ENCODE measurements at regions not wholly inside any gene's neighbourhood (a gene's known extent, or its start where the extent isn't known, plus 50 kb on each side); places are given as distances from the start of the nearest gene placed in this dataset.

- no peaks in the 10 kb centered on the region for H3K9me3 ChIP-seq (ENCODE audit: low read depth)
- H3K4me1 Mint-ChIP-seq: no peaks in the 10 kb centered on the region
- peaks cover 2% of the 10 kb centered on the region for H3K9me3 Mint-ChIP-seq
Measured at GRCh38 chr11:115843685-115844084, 339.5 kb upstream of the CADM1 start.

GRCh38 chr11:115843111-115843510 lies 338.9 kb upstream of the CADM1 start:
- no peaks in the 10 kb centered on the region for H3K36me3 Mint-ChIP-seq
- no peaks in the 10 kb centered on the region for H3K9me3 ChIP-seq (ENCODE audit: low read depth)
- H3K27me3 ChIP-seq: no peaks in the 10 kb centered on the region
- H3K4me1 ChIP-seq: peaks cover 4% of the 10 kb centered on the region
- TF ChIP-seq EZH2 (IDR thresholded peaks at IDR 0.05) (no peak), EZH2phosphoT487 (IDR thresholded peaks at IDR 0.05) (no peak)
- H3F3A ChIP-seq (ENCODE audit: low read depth): no peaks in the 10 kb centered on the region
- H3K27ac Mint-ChIP-seq: no peak overlapping the region
- H3K27ac ChIP-seq: no peak overlapping the region
- H3K36me3 ChIP-seq: no peaks in the 10 kb centered on the region
- peaks cover 2% of the 10 kb centered on the region for H3K27me3 Mint-ChIP-seq (ENCODE audit: insufficient read depth, low read depth)
- no peaks in the 10 kb centered on the region for H3K4me1 Mint-ChIP-seq
- no peak overlapping the region for H3K4me2 ChIP-seq
- no peak overlapping the region for H3K4me3 ChIP-seq
- no peak overlapping the region for H3K9ac ChIP-seq
- H3K79me2 ChIP-seq (ENCODE audit: low read depth): no peaks in the 10 kb centered on the region
- H3K9me3 Mint-ChIP-seq: peaks cover 2% of the 10 kb centered on the region
- H4K20me1 ChIP-seq (ENCODE audit: low read depth): no peaks in the 10 kb centered on the region
- H2AFZ ChIP-seq (replicated peaks): no peak overlapping the region
- no peak for DNase-seq (ENCODE audit: low spot score)
- H3K4me3 Mint-ChIP-seq: no peak overlapping the region

More at GRCh38 chr11:115843685-115844084, 339.5 kb upstream of the CADM1 start:
- H3K79me2 ChIP-seq (ENCODE audit: low read depth): no peaks in the 10 kb centered on the region
- Mint-ChIP-seq H3K27ac (no peak overlapping the region), H3K27me3 (ENCODE audit: insufficient read depth, low read depth) (peaks cover 4% of the 10 kb centered on the region), H3K4me3 (no peak overlapping the region), H3K36me3 (no peaks in the 10 kb centered on the region)
- no peak overlapping the region for H2AFZ ChIP-seq (replicated peaks)
- TF ChIP-seq CTCF (IDR thresholded peaks at IDR 0.05) (no peak), EZH2phosphoT487 (IDR thresholded peaks at IDR 0.05) (no peak), EZH2 (IDR thresholded peaks at IDR 0.05) (no peak)
- H3K27me3 ChIP-seq: no peaks in the 10 kb centered on the region
- no peak overlapping the region for H3K4me2 ChIP-seq
- peaks cover 8% of the 10 kb centered on the region for H3K4me1 ChIP-seq
- H3K4me3 ChIP-seq: no peak overlapping the region
- no peak overlapping the region for H3K27ac ChIP-seq
- H4K20me1 ChIP-seq (ENCODE audit: low read depth): no peaks in the 10 kb centered on the region
- DNase-seq (ENCODE audit: low spot score): no peak
- H3K36me3 ChIP-seq: no peaks in the 10 kb centered on the region
- no peak overlapping the region for H3K9ac ChIP-seq
- no peaks in the 10 kb centered on the region for H3F3A ChIP-seq (ENCODE audit: low read depth)

GRCh38 chr11:115820026-115820425 lies 315.8 kb upstream of the CADM1 start:
- Histone ChIP-seq H3K27me3 (no peaks in the 10 kb centered on the region), H3K9me3 (ENCODE audit: low read depth) (peaks cover 7% of the 10 kb centered on the region), H3K36me3 (no peaks in the 10 kb centered on the region), H3K4me3 (no peak overlapping the region), H3K4me2 (no peak overlapping the region), H3K79me2 (ENCODE audit: low read depth) (no peaks in the 10 kb centered on the region), H3F3A (ENCODE audit: low read depth) (no peaks in the 10 kb centered on the region), H4K20me1 (ENCODE audit: low read depth) (no peaks in the 10 kb centered on the region), H2AFZ (replicated peaks) (no peak overlapping the region), H3K9ac (no peak overlapping the region), H3K4me1 (peaks cover 5% of the 10 kb centered on the region), H3K27ac (no peak overlapping the region)
- Mint-ChIP-seq H3K27me3 (ENCODE audit: insufficient read depth, low read depth) (peaks cover 2% of the 10 kb centered on the region), H3K9me3 (peaks cover 24% of the 10 kb centered on the region), H3K27ac (no peak overlapping the region), H3K4me1 (peaks cover 7% of the 10 kb centered on the region), H3K36me3 (peaks cover 3% of the 10 kb centered on the region), H3K4me3 (no peak overlapping the region)
- no peak for DNase-seq (ENCODE audit: low spot score)
- TF ChIP-seq EZH2 (IDR thresholded peaks at IDR 0.05): no peak
- TF ChIP-seq EZH2phosphoT487 (IDR thresholded peaks at IDR 0.05): no peak
- TF ChIP-seq CTCF (IDR thresholded peaks at IDR 0.05): no peak

GRCh38 chr11:115819014-115819413 lies 314.8 kb upstream of the CADM1 start:
- no peaks in the 10 kb centered on the region for H3K79me2 ChIP-seq (ENCODE audit: low read depth)
- H4K20me1 ChIP-seq (ENCODE audit: low read depth): no peaks in the 10 kb centered on the region
- Mint-ChIP-seq H3K36me3 (peaks cover 3% of the 10 kb centered on the region), H3K4me3 (no peak overlapping the region), H3K9me3 (peaks cover 24% of the 10 kb centered on the region), H3K4me1 (peaks cover 7% of the 10 kb centered on the region), H3K27me3 (ENCODE audit: insufficient read depth, low read depth) (peaks cover 2% of the 10 kb centered on the region), H3K27ac (no peak overlapping the region)
- H3K4me3 ChIP-seq: no peak overlapping the region
- no peaks in the 10 kb centered on the region for H3F3A ChIP-seq (ENCODE audit: low read depth)
- no peaks in the 10 kb centered on the region for H3K27me3 ChIP-seq
- H2AFZ ChIP-seq (replicated peaks): no peak overlapping the region
- no peak overlapping the region for H3K27ac ChIP-seq
- DNase-seq (ENCODE audit: low spot score): no peak
- H3K9me3 ChIP-seq (ENCODE audit: low read depth): peaks cover 7% of the 10 kb centered on the region
- H3K4me1 ChIP-seq: peaks cover 5% of the 10 kb centered on the region
- H3K4me2 ChIP-seq: no peak overlapping the region
- H3K9ac ChIP-seq: no peak overlapping the region
- no peaks in the 10 kb centered on the region for H3K36me3 ChIP-seq
- no peak for TF ChIP-seq EZH2phosphoT487 (IDR thresholded peaks at IDR 0.05)
- no peak for TF ChIP-seq EZH2 (IDR thresholded peaks at IDR 0.05)
- TF ChIP-seq CTCF (IDR thresholded peaks at IDR 0.05): no peak
